ENCODE measurements at regions not wholly inside any gene's neighbourhood (a gene's known extent, or its start where the extent isn't known, plus 50 kb on each side); places are given as distances from the start of the nearest gene placed in this dataset.

DNA sequence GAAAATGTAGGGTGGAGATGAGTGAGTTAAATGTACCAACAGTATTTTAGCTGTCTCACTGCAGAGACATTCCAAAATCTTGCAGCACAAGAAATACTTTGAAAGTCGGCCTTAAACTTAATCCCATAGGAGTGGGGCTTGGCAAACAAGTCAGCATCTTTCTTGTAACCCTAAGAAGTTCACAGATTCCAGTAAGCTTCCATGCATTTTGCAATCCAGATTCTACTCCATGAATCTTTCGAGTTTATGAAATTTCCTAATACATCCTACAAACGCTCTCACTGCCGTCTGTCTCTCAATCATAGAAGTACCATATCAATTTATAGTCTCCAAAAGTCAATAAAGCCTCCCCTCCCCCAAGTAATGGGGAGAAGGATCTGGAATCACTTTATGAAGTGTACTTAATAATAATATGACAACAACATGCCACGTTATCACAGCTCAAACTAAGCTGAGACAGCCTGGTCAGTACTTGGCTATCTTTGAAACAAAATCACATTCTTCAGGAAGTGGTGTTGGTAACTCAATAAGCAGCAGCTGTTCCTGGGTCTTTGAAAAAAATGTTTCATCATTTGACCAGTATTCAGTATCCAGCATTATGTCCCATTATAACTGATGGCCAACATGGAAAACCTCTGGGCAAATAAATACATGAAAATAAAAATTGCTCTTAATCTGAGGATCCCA, 317.4 kb upstream of the RUNX1 start:
- Histone ChIP-seq H3K27ac (peak overlapping the region in 1 of 4 donors; percentile 52), H3K4me1 (no peaks in the 10 kb centered on the region), H3K36me3 (no peaks in the 10 kb centered on the region), H3K4me3 (no peak overlapping the region), H3K27me3 (no peaks in the 10 kb centered on the region), H3K9me3 (no peaks in the 10 kb centered on the region)
- TF ChIP-seq, protein P1, sequence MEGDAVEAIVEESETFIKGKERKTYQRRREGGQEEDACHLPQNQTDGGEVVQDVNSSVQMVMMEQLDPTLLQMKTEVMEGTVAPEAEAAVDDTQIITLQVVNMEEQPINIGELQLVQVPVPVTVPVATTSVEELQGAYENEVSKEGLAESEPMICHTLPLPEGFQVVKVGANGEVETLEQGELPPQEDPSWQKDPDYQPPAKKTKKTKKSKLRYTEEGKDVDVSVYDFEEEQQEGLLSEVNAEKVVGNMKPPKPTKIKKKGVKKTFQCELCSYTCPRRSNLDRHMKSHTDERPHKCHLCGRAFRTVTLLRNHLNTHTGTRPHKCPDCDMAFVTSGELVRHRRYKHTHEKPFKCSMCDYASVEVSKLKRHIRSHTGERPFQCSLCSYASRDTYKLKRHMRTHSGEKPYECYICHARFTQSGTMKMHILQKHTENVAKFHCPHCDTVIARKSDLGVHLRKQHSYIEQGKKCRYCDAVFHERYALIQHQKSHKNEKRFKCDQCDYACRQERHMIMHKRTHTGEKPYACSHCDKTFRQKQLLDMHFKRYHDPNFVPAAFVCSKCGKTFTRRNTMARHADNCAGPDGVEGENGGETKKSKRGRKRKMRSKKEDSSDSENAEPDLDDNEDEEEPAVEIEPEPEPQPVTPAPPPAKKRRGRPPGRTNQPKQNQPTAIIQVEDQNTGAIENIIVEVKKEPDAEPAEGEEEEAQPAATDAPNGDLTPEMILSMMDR (IDR thresholded peaks at IDR 0.05): no peak
- TF ChIP-seq POLR2A (IDR thresholded peaks at IDR 0.05): no peak
- no peak for DNase-seq

DNA sequence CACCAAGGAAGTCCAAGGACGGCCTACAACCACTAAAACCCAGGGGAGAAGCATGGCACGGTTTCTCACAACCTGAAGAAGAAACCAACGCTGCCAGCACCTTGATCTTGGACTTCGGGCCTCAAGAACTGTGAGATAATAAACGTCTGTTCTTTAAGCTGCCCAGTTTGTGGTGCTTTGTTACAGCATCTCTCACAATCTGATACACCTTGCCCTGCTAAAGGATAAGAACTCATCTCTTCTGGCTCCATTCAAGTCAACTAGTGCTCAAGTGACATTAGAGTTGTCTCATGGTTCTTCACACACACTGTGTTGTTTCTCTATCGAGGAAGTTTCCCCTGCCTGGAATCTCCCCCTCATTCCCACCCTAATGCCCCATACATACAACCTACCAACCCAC, 314.4 kb upstream of the RUNX1 start:
- TF ChIP-seq, protein P1 (IDR thresholded peaks at IDR 0.05): no peak
- TF ChIP-seq POLR2A (IDR thresholded peaks at IDR 0.05): no peak
- Histone ChIP-seq H3K4me1 (no peaks in the 10 kb centered on the region), H3K27me3 (no peaks in the 10 kb centered on the region), H3K4me3 (no peak overlapping the region), H3K9me3 (no peaks in the 10 kb centered on the region), H3K27ac (no peak overlapping the region), H3K36me3 (no peaks in the 10 kb centered on the region)
- no peak for DNase-seq

DNA sequence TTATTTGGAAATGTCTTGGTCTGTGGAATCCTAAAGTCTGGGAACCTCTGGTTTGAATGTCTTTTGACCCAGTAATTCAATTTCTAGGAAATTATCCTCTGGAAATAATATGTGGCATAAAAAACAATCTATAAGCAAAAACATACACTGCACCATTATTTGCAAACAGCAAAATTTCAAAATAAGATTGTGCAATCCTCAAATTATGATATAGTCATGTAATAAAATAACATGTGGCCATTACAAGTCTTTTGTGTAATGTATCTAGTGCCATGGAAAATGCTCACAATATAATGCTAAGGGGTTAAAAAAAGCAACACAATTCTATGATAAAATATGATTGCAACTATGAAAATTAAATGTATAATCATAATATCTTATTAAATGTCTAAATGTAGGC, 312.9 kb upstream of the RUNX1 start:
- H3K27ac ChIP-seq: no peak overlapping the region
- no peak for DNase-seq
- no peaks in the 10 kb centered on the region for H3K27me3 ChIP-seq
- TF ChIP-seq, protein P1 (IDR thresholded peaks at IDR 0.05): no peak
- no peak for TF ChIP-seq POLR2A (IDR thresholded peaks at IDR 0.05)
- no peaks in the 10 kb centered on the region for H3K4me1 ChIP-seq
- H3K9me3 ChIP-seq: no peaks in the 10 kb centered on the region
- H3K4me3 ChIP-seq: no peak overlapping the region
- H3K36me3 ChIP-seq: no peaks in the 10 kb centered on the region

DNA sequence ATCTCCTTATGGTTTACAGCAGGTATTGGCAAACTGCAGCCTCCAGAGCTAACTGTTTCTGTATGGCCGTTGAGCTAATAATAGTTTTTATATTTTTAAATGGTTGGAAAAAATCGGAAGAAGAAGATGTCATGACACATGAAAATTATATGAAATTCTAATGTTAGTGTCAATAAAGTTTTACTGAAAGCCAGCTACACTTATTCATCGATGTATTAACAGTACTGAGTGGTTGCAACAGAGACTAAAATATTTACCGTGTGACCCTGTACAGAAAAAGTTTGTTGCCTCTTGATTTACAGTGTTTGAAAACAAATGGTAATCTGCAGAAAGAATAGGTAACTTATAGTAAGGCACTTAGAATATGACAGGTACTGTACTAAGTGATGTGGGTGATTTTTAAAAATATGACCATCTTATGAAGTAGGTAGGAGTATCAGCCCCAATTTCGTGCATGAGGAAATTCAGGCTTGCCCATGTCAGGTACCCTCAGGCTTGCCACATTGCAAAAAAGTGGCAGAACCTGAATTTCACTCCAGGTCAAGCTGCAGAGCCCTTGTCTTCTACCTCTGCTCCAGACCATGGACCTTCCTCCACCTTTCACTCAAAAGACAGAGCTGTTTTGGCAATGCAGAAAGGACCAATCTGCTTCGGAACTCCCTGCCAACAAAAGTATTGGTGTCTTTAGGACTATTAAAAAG, 311.9 kb upstream of the RUNX1 start:
- H3K9me3 ChIP-seq: no peaks in the 10 kb centered on the region
- H3K27ac ChIP-seq: no peak overlapping the region
- no peak for DNase-seq
- H3K4me1 ChIP-seq: no peaks in the 10 kb centered on the region
- H3K4me3 ChIP-seq: no peak overlapping the region
- H3K36me3 ChIP-seq: no peaks in the 10 kb centered on the region
- no peaks in the 10 kb centered on the region for H3K27me3 ChIP-seq
- TF ChIP-seq, protein P1 (IDR thresholded peaks at IDR 0.05): no peak
- no peak for TF ChIP-seq POLR2A (IDR thresholded peaks at IDR 0.05)

DNA sequence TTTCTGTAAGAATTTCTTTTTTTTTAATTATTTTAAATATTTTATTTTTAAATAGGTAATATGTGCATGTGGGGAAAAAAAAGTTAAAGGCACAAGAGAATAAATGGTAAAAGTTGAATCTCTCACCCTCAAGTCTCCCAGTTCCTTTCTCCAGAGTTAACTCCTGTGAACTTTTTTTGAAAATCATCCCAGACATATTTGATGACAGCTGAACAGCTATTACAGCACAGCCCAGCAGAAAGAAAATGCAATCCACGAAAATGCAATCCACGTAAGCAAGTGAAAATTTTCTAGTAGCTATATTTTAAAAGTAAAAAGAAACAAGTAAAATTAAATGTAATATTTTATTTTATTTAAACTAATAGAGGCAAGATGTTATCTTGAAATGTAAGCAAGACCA, 310.0 kb upstream of the RUNX1 start:
- no peak for TF ChIP-seq POLR2A (IDR thresholded peaks at IDR 0.05)
- TF ChIP-seq, protein P1 (IDR thresholded peaks at IDR 0.05): no peak
- no peak for DNase-seq
- Histone ChIP-seq H3K27me3 (no peaks in the 10 kb centered on the region), H3K4me3 (no peak overlapping the region), H3K27ac (no peak overlapping the region), H3K4me1 (no peaks in the 10 kb centered on the region), H3K36me3 (no peaks in the 10 kb centered on the region), H3K9me3 (no peaks in the 10 kb centered on the region)
